VCaP (cell line): ENCODE measurements at regions not wholly inside any gene's neighbourhood (a gene's known extent, or its start where the extent isn't known, plus 50 kb on each side); places are given as distances from the start of the nearest gene placed in this dataset.

Experiments used
- H3K27ac ChIP-seq: fragments of 450-650 bp; 2 replicates; pipeline ENCODE4 v1.5.1; 2017
- TF ChIP-seq, protein P1 (sequence below): fragments of 450-650 bp; conservative IDR thresholded peaks from 2 replicates; pipeline ENCODE4 v1.5.1; 2017; ENCODE audit warnings: mild to moderate bottlenecking, moderate library complexity

DNA sequence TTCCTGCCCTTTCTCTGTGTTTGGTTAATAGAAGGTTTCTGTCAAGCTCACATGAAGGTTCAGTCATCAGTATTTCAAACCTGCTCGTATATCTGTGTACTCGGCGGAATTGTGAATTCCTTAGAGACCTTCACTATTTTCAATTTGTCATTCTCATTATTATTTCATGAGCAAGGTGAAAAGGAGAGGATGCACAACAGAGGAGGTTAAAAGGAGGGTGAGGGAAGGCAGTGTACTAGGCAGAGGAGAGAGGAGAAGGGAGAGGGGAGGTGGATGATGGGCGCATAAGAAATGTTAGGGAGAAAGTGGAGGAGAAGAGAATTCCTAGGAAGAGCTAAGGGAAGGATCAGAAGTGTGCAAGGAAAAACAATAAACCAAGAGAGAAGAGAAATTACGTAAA lies 185.0 kb upstream of the COBL start:
- TF ChIP-seq, protein P1, sequence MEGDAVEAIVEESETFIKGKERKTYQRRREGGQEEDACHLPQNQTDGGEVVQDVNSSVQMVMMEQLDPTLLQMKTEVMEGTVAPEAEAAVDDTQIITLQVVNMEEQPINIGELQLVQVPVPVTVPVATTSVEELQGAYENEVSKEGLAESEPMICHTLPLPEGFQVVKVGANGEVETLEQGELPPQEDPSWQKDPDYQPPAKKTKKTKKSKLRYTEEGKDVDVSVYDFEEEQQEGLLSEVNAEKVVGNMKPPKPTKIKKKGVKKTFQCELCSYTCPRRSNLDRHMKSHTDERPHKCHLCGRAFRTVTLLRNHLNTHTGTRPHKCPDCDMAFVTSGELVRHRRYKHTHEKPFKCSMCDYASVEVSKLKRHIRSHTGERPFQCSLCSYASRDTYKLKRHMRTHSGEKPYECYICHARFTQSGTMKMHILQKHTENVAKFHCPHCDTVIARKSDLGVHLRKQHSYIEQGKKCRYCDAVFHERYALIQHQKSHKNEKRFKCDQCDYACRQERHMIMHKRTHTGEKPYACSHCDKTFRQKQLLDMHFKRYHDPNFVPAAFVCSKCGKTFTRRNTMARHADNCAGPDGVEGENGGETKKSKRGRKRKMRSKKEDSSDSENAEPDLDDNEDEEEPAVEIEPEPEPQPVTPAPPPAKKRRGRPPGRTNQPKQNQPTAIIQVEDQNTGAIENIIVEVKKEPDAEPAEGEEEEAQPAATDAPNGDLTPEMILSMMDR = no peak
- H3K27ac ChIP-seq = no peak overlapping the region

- H3K27ac ChIP-seq = no peak overlapping the region
- TF ChIP-seq, protein P1 = no peak
These were observed 166.4 kb upstream of the COBL start for GRCh38 chr7:51482976-51483375.

DNA sequence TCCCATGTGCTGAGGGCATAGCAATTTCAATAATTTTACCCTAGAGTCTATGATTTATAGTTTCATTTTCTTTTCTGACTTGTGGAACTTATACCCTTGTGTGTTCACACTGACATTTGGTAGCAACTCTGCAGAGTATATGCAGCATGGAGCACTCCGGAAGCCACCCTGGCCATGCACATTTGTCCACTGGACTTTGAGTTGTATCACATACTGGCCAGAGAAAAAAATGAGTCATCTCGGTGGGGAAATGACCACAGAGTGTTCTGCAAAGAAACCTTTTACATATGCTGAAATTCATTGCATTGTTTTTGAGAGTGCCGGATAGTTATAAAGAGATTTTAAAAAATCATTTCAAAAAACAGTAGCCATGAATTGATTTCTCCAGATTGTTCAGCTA lies 164.8 kb upstream of the COBL start:
- TF ChIP-seq, protein P1 = no peak
- no peak overlapping the region for H3K27ac ChIP-seq

DNA sequence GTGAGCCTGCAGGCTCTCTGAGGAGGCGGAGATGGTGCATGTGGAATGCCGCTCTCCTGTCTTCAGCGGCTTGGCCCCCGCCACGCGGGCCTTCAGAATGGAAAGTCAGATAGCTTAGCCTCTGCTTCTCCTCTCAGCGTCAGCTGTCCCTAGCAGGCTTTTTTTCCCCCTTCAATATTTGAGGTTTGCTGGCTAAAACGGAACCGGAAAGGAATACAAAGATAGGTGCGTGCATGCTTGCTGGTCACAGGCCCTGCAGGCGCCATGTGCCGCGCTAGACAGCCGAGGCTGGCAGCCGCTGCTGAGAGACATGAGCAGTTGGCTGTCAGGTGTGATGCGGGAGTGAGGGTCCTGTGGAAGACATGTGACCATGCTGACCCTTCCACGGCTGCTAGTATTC lies 161.2 kb upstream of the COBL start:
- TF ChIP-seq, protein P1 = no peak
- no peak overlapping the region for H3K27ac ChIP-seq

DNA sequence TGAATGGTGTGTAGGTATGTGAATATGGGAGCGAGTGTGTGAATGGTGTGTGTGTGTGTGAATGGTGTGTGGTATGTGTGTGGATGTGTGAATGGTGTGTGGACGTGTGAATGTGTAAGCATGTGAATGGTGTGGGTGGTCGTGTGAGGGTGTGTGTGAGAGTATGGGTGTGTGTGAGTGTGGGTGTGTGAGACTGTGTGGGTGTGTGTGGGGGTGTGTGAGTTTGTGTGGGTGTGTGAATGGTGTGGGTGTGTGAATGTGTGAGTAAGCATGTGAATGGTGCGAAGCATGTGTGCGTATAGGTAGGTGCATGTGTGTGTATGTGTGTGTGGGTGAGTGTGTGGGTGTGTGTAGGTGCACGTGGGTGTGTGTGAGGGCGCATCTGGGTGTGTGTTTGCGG lies 160.7 kb upstream of the COBL start:
- no peak overlapping the region for H3K27ac ChIP-seq
- TF ChIP-seq, protein P1 = no peak

- TF ChIP-seq, protein P1 = no peak
These were observed 159.4 kb upstream of the COBL start for GRCh38 chr7:51476026-51476425.

GRCh38 chr7:51472873-51473272 lies 156.3 kb upstream of the COBL start:
- no peak overlapping the region for H3K27ac ChIP-seq
- TF ChIP-seq, protein P1 = no peak

More at GRCh38 chr7:51476026-51476425, 159.4 kb upstream of the COBL start:
- no peak overlapping the region for H3K27ac ChIP-seq

DNA sequence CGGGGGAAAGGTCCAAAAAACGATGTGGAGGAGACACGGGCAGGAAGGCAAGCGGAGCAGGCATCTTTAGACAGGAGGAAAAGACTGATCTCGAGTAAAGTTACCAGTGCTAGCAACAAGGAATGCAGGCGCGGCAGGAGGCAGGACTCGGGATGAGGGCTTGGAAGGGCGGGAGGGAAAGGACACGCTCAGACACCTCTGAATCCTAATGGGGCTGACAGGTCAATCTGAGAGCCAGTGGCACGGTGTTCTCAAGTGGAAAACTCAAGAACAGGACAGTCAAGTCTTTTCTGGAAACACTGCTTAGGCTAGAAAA lies 155.3 kb upstream of the COBL start:
- TF ChIP-seq, protein P1 = no peak
- H3K27ac ChIP-seq = no peak overlapping the region
